ENCODE measurements at regions not wholly inside any gene's neighbourhood (a gene's known extent, or its start where the extent isn't known, plus 50 kb on each side); places are given as distances from the start of the nearest gene placed in this dataset.

- DNase-seq (ENCODE audit: low spot score) = no peak
Measured at GRCh38 chr15:47620960-47621681, 96.2 kb upstream of the SEMA6D start.

DNA sequence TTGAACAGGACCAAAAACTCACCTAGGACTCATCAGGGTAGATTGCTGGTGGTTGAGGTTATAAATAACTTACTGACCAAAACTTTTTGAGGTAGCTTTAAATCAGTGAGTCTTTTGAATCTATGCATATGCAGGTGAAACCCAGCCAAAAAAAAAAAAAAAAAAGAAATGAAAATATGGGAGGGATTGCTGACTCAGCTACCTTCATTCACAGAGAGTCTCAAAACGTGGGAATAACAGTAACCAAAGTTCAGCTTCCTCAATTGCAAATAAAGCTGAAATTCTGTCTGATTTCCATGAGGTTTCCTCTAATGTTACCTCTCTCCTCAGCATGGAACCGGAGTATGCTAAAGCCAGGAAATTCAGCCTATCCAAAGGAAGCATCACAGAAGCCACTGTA, 95.2 kb upstream of the SEMA6D start:
- DNase-seq (ENCODE audit: low spot score) = no peak

- no peak for DNase-seq (ENCODE audit: low spot score)
Measured at GRCh38 chr15:47624503-47624902, 92.8 kb upstream of the SEMA6D start.

- no peak for DNase-seq (ENCODE audit: low spot score)
Measured at GRCh38 chr15:47639042-47639441, 78.3 kb upstream of the SEMA6D start.

DNA sequence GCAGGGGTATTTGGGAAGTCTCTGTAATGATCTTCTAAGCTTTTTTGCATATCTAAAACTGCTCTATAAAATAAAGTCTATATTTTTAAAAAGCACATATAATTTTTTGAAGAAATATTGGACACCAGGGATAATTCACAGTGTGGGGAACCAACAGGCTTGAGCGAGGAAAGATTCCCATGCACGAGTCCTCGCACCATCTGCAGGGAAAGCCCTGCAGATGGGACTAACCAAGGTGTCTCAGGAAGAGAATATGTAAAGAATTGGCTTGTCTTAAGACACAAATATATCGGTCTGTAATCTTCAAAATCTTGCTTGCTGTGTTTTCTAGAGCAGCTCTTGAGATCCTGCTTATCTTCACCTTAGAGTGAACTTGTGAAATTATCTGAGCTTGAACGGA, 77.2 kb upstream of the SEMA6D start:
- DNase-seq (ENCODE audit: low spot score) = no peak

- DNase-seq (ENCODE audit: low spot score) = no peak
Measured at GRCh38 chr15:47640901-47641300, 76.4 kb upstream of the SEMA6D start.

DNA sequence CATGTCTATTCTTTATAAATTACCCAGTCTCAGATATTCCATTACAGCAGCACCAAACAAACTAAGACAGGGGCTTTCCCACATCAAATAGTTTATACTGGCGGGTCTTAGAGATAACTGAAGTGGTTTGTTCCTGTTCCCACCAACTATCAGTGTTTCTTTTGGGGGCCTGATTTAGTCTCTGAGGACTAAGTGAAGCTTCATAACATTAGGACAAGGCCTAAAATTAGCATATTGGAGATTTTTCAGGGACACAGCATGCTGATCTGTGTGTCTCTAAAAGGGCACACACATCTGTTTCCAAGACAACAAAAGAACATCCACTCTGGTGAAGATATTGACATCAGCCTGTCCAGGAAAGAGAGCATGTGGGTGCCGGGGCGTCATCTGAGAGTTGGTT, 72.6 kb upstream of the SEMA6D start:
- DNase-seq (ENCODE audit: low spot score) = no peak

DNA sequence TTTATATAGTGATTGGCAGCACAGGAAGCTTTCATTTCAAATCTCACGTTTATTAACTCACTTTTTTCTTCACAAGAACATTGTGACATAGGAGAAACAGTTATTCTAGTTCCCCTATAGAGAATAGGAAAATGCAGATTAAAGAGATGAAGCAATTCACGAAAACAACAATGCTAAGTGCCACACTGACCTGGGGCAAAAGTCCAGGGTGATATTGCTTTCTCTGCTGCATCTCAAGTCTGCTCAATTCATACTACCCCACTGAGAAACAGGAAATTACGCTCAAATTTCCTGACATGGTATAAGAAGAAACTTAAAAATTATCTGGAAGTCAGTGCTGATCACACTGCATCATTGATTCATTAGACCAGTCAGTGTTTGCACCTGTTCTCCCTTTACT, 66.7 kb upstream of the SEMA6D start:
- DNase-seq (ENCODE audit: low spot score) = no peak

- DNase-seq (ENCODE audit: low spot score) = no peak
Measured at GRCh38 chr15:47652328-47652727, 65.0 kb upstream of the SEMA6D start.

DNA sequence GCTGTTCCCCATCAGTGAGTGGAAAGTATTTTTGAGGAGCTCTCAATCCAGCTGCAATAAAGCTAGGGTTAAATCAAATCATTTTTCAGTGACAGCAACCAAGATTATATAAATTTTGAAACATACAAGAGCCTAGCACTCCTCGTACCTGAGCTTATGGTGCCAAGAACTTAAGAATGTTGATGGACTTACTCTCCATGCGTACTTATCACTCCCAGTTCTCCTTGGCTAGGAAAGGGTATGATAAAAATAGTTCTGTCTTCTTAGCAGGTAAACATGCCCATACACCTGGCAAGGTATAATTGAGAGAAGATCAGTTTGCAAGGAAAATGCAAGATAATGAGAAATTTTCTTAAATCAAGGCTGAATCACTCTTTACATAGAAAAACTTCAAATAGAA, 64.5 kb upstream of the SEMA6D start:
- DNase-seq (ENCODE audit: low spot score) = no peak

GRCh38 chr15:47661661-47662180, 55.6 kb upstream of the SEMA6D start:
- DNase-seq (ENCODE audit: low spot score) = no peak

DNA sequence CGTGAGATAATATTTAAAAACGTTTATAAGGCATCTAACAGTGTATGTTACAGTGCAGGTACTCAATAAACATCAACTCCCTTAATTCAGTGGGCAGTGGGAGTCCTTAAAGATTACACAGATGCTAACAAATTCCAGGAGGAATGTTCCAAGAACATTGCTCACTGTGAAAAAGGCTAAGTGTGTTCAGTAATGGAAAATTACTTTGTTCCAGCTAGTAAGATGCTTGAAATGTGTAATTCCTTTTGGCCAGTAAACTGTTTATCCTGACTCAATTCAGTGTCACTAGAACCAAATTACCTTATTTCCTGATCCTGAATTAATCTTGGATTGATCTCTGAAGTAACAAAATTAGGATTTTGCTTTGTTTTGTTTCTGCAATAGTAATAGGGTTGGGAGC, 54.2 kb upstream of the SEMA6D start:
- no peak for DNase-seq (ENCODE audit: low spot score)
